Loucy (cell line): ENCODE measurements at regions not wholly inside any gene's neighbourhood (a gene's known extent, or its start where the extent isn't known, plus 50 kb on each side); places are given as distances from the start of the nearest gene placed in this dataset.
"Not testable (repeated sequence)": the region's sequence is repeated elsewhere in the genome, so short reads cannot be mapped to it uniquely, and the experiment has no call there.

ENCODE experiments used
- H2AFZ ChIP-seq: fragments of 200-600 bp; sonication (generic); 2 replicates; pipeline ENCODE4 v1.6.0; 2016; ENCODE audit warnings: antibody characterized with exemption, mild to moderate bottlenecking, low read length, moderate library complexity
- H3F3A ChIP-seq: fragments of 200-600 bp; 2 replicates; pipeline ENCODE4 v1.6.0; 2016; ENCODE audit warnings: antibody characterized with exemption, low read depth, mild to moderate bottlenecking
- H3K27me3 ChIP-seq: fragments of 200-600 bp; sonication (generic); 2 replicates; pipeline ENCODE4 v1.6.1; 2014; ENCODE audit warnings: low read length, mild to moderate bottlenecking; ENCODE audit not compliant: insufficient read depth, poor library complexity, severe bottlenecking
- H3K36me3 ChIP-seq: fragments of 200-600 bp; sonication (generic); 2 replicates; pipeline ENCODE4 v1.6.1; 2016; ENCODE audit warnings: low read length; ENCODE audit not compliant: insufficient read depth
- H3K4me1 ChIP-seq: fragments of 200-600 bp; sonication (generic); 2 replicates; pipeline ENCODE4 v1.5.1; 2014; ENCODE audit warnings: low read length, mild to moderate bottlenecking; ENCODE audit not compliant: insufficient read depth, poor library complexity, severe bottlenecking
- H3K4me2 ChIP-seq: fragments of 200-600 bp; sonication (generic); 2 replicates; pipeline ENCODE4 v1.6.0; 2014; ENCODE audit warnings: antibody characterized with exemption, low read length, low read depth, mild to moderate bottlenecking; ENCODE audit not compliant: poor library complexity, severe bottlenecking
- H3K4me3 ChIP-seq: fragments of 200-600 bp; sonication (generic); 2 replicates; pipeline ENCODE4 v1.5.1; 2014; ENCODE audit warnings: low read length, mild to moderate bottlenecking, mixed read lengths; ENCODE audit not compliant: poor library complexity, severe bottlenecking
- H3K79me2 ChIP-seq: fragments of 200-600 bp; sonication (generic); 2 replicates; pipeline ENCODE4 v1.6.1; 2014; ENCODE audit warnings: low read length; ENCODE audit not compliant: insufficient read depth
- H3K9ac ChIP-seq: fragments of 200-600 bp; sonication (generic); 2 replicates; pipeline ENCODE4 v1.6.0; 2014; ENCODE audit warnings: mild to moderate bottlenecking, low read depth, low read length, moderate library complexity; ENCODE audit not compliant: poor library complexity, severe bottlenecking
- H3K9me2 ChIP-seq: fragments of 200-600 bp; sonication (generic); replicated peaks from 2 replicates; pipeline ENCODE4 v1.6.1; 2016; ENCODE audit warnings: low read depth, low read length, mixed read lengths
- H3K9me3 ChIP-seq: fragments of 200-600 bp; sonication (generic); 2 replicates; pipeline ENCODE4 v1.6.1; 2014; ENCODE audit warnings: mild to moderate bottlenecking, antibody characterized with exemption, low read length, low read depth; ENCODE audit not compliant: insufficient read depth
- H4K20me1 ChIP-seq: fragments of 200-600 bp; sonication (generic); 2 replicates; pipeline ENCODE4 v1.6.0; 2014; ENCODE audit warnings: antibody characterized with exemption, low read length, mild to moderate bottlenecking; ENCODE audit not compliant: insufficient read depth, poor library complexity, severe bottlenecking
- CTCF ChIP-seq: fragments of 200-600 bp; sonication (generic); conservative IDR thresholded peaks from 2 replicates; pipeline ENCODE4 v1.5.1; 2014; ENCODE audit warnings: mild to moderate bottlenecking, antibody characterized with exemption, low read length
- EZH2phosphoT487 ChIP-seq: fragments of 200-600 bp; IDR thresholded peaks from 2 replicates; pipeline ENCODE4 v1.6.1; 2018; ENCODE audit warnings: antibody characterized with exemption, mild to moderate bottlenecking, moderate library complexity, borderline replicate concordance

- Histone ChIP-seq H3K4me3 (peak overlapping the region; percentile 47), H3K4me2 (peak overlapping the region; percentile 67), H3K4me1 (peaks cover 24% of the 10 kb centered on the region), H4K20me1 (no peaks in the 10 kb centered on the region), H2AFZ (peak overlapping the region; percentile 80), H3K9me2 (no peaks in the 10 kb centered on the region), H3K9ac (peak overlapping the region; percentile 52), H3K9me3 (no peaks in the 10 kb centered on the region), H3K36me3 (no peaks in the 10 kb centered on the region), H3K27me3 (no peaks in the 10 kb centered on the region), H3K79me2 (no peaks in the 10 kb centered on the region), H3F3A (no peaks in the 10 kb centered on the region)
- TF ChIP-seq CTCF: no peak
Measured at GRCh38 chr2:869357-869871, 81.2 kb upstream of the SNTG2 start.

DNA sequence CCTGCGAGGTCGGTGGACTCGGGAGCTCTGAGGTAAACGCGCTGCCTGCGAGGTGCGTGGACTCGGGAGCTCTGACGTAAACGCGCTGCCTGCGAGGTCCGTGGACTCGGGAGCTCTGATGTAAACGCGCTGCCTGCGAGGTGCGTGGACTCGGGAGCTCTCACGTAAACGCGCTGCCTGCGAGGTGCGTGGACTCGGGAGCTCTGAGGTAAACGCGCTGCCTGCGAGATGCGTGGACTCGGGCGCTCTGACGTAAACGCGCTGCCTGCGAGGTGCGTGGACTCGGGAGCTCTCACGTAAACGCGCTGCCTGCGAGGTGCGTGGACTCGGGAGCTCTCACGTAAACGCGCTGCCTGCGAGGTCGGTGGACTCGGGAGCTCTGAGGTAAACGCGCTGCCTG lies 81.8 kb upstream of the SNTG2 start:
- not testable (repeated sequence) for H3K79me2 ChIP-seq, H4K20me1 ChIP-seq, H3K4me3 ChIP-seq, H3K4me2 ChIP-seq, H3K27me3 ChIP-seq, H3K9me2 ChIP-seq, H3K36me3 ChIP-seq, H3K9ac ChIP-seq, H3F3A ChIP-seq, H2AFZ ChIP-seq, H3K9me3 ChIP-seq
- peaks cover 24% of the 10 kb centered on the region for H3K4me1 ChIP-seq

DNA sequence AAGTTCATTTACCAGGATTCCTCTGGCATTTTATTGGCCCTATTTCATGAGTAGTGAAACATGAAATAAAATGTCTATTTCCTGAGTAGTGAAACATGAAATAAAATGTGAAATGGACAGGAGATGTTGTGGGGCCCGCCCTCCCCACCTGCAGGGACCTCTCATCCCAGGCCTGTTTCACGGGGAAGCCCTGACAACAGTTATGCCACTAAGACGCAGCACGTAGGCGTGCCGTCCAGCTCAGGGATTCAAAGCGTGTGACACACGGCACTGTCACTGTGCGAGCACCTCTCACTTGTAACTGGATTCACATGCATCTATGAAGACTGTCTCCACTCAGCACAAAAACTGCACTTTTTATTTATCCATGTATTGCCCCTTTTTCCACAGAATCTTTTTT lies 83.4 kb upstream of the SNTG2 start:
- no peaks in the 10 kb centered on the region for H3K79me2 ChIP-seq
- no peaks in the 10 kb centered on the region for H3K27me3 ChIP-seq
- H3K36me3 ChIP-seq: no peaks in the 10 kb centered on the region
- H4K20me1 ChIP-seq: no peaks in the 10 kb centered on the region
- H3K9me3 ChIP-seq: no peaks in the 10 kb centered on the region
- H3K4me1 ChIP-seq: peaks cover 24% of the 10 kb centered on the region
- no peaks in the 10 kb centered on the region for H3F3A ChIP-seq
- peak overlapping the region; percentile 66 for H2AFZ ChIP-seq
- no peaks in the 10 kb centered on the region for H3K9me2 ChIP-seq
- peak overlapping the region; percentile 6 for H3K9ac ChIP-seq
- H3K4me2 ChIP-seq: no peak overlapping the region
- H3K4me3 ChIP-seq: no peak overlapping the region
- TF ChIP-seq CTCF (no peak), EZH2phosphoT487 (no peak)

DNA sequence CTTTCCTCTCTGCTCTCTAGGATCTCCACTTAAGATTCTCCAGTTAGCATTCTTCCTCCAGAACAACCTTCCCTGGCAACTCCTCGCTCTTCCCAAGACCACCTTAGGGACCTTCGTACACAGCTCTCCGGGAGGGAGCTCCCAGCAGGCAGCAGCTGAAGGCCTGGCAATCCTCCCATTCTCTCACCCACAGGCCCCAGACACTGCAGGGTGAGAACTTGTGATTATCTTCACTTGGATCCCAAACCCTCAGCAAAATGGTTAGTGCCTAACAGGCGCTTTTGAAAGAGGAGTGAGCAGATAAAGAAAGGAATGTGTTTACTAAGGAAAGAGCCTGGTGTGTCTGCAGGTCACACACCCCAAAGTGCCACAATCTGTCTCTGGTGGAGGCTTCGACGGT lies 83.8 kb upstream of the SNTG2 start:
- peak overlapping the region; percentile 66 for H2AFZ ChIP-seq
- no peaks in the 10 kb centered on the region for H3K79me2 ChIP-seq

More for the DNA sequence above, 83.8 kb upstream of the SNTG2 start:
- Histone ChIP-seq H3K27me3 (no peaks in the 10 kb centered on the region), H3K4me3 (no peak overlapping the region), H3F3A (no peaks in the 10 kb centered on the region), H3K9ac (no peak overlapping the region), H4K20me1 (no peaks in the 10 kb centered on the region), H3K4me2 (no peak overlapping the region), H3K9me3 (no peaks in the 10 kb centered on the region), H3K36me3 (no peaks in the 10 kb centered on the region), H3K9me2 (no peaks in the 10 kb centered on the region), H3K4me1 (peaks cover 24% of the 10 kb centered on the region)
- no peak for TF ChIP-seq CTCF
- no peak for TF ChIP-seq EZH2phosphoT487
